ENCODE measurements at regions not wholly inside any gene's neighbourhood (a gene's known extent, or its start where the extent isn't known, plus 50 kb on each side); places are given as distances from the start of the nearest gene placed in this dataset.

DNA sequence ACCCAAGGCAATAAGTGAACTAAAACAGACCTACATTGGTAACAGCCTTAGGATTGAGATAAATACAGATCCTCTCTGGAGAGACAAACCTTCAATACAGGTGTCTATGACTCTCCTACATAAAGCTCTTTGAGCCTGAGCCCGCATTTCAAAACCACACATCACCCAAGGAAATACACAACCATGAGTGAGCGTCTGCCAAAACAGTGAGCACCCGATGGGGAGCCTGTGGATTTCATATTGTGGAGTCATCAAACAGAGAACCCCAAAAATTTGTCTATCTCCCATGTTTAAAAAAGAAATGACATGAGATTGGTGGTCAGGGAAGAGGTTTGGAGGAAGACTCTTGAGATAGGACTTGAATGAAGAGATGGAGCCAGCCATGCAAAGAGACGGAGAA, 102.2 kb upstream of the LHX1 start:
- no peak for TF ChIP-seq CTCF (IDR thresholded peaks at IDR 0.05; ENCODE audit: insufficient read depth, low read depth, low read length)
- H3K4me3 ChIP-seq (ENCODE audit: low read depth, low read length) = no peak overlapping the region
- DNase-seq (ENCODE audit: low read depth) = no peak

DNA sequence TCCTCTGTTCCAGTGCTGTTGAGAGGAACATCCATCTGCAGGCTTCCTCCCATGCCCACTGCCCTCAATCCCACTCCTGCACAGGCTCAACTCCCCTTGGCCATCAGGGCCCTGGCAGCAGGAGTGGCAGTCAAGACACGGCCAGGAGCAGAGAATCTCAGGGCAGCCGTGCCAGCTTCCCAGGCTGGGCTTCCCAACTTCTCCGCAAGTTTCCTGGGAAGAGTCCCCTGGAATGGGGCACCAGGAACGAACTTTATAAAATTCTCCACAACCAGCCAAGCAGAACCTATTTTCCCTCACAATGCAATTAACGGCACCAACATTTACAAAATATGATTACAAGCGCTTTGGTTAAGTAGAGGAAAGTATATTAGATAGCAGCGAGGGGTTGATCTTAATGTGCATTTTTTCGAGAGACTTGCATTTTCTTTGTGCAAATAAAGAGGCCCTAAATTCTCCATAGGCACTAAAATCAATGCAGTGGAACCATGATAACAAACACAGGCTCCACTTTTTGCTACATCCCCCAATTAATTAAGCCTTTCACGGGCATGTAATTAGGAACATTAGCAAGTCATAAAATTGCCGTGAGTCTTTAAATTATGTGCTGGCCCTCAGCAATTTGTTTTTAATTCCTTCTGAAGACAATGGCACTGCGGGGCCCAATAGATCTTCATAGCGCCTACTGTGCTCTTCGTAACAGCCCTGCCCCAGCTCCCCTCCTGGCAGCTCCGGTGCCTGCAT, 99.9 kb upstream of the LHX1 start:
- TF ChIP-seq CTCF (IDR thresholded peaks at IDR 0.05; ENCODE audit: insufficient read depth, low read depth, low read length) = no peak
- DNase-seq (ENCODE audit: low read depth) = no peak
- no peak overlapping the region for H3K4me3 ChIP-seq (ENCODE audit: low read depth, low read length)

DNA sequence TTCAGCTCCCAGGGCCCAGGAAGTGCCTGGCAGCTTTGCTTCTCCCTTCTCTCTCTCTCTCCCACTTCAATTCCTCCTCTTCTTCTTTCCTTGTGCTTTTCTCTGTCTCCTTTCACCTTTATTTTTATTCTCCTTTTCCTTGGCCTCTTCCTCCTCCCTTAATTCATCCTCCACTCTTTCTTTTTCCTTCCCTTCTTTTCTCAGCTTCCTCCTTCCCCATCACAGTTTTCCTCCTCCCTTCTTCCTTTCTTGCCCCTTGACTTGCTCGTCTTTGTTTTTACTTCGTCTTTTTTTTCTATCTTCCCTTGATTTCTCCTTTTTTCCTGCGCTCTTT, 99.4 kb upstream of the LHX1 start:
- no peak for DNase-seq (ENCODE audit: low read depth)
- no peak for TF ChIP-seq CTCF (IDR thresholded peaks at IDR 0.05; ENCODE audit: insufficient read depth, low read depth, low read length)
- H3K4me3 ChIP-seq (ENCODE audit: low read depth, low read length) = no peak overlapping the region

DNA sequence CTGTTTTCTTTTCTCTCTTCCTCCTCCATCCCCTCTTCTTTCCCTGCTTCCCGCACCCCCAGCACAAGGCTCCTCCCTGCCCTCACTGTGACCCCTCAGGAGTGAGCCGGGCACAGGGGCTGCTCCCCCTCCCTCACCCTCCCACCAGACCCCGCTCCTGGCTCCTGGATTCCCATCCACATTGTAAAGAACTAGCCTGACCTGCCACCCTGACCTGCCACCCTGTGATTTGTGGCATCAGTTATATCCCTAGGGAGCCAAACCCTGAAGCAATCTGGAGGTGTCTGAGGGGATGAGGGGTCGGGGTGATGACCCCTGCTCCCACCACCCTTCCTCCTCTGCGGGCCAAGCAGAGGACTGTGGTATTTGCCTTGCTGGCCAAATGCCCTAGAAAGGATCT, 98.0 kb upstream of the LHX1 start:
- no peak for DNase-seq (ENCODE audit: low read depth)
- H3K4me3 ChIP-seq (ENCODE audit: low read depth, low read length) = no peak overlapping the region
- no peak for TF ChIP-seq CTCF (IDR thresholded peaks at IDR 0.05; ENCODE audit: insufficient read depth, low read depth, low read length)

GRCh38 chr17:36840796-36841195, 96.5 kb upstream of the LHX1 start:
- no peak overlapping the region for H3K4me3 ChIP-seq (ENCODE audit: low read depth, low read length)
- no peak for DNase-seq (ENCODE audit: low read depth)
- no peak for TF ChIP-seq CTCF (IDR thresholded peaks at IDR 0.05; ENCODE audit: insufficient read depth, low read depth, low read length)

DNA sequence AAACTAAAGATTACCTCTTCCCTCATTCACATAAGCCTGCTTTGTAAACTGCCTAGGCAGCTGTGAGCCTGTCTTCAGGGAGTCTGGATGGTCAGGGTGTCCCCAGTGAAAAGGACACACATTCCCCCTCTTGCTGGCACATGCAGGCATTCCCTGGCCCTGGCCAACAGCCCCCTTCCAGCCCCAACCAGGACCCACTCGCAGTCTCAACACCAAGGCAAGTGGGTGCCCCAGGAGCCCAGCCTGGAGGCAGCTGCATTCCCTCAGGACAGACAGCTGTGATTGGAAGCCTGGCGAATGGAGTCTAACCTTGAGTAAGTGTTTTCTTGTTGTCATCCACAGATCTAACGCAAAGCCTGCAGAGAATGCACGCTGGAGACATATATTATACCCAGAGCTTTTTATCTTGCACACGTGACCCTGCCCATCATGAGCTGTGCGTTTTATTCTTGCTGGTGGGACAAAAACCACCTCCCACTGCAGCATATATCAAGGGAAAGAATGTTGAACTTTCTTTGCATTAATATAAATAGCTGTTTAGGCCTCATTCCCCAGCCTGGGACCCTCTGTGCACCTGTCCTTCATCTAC, 95.0 kb upstream of the LHX1 start:
- no peak for TF ChIP-seq CTCF (IDR thresholded peaks at IDR 0.05; ENCODE audit: insufficient read depth, low read depth, low read length)
- no peak overlapping the region for H3K4me3 ChIP-seq (ENCODE audit: low read depth, low read length)
- DNase-seq (ENCODE audit: low read depth) = no peak
